ENCODE measurements at regions not wholly inside any gene's neighbourhood (a gene's known extent, or its start where the extent isn't known, plus 50 kb on each side); places are given as distances from the start of the nearest gene placed in this dataset.

GRCh38 chr1:81351864-81352263 lies 448.9 kb upstream of the ADGRL2 start:
- Histone ChIP-seq H3K27ac (replicated peaks) (no peak overlapping the region), H3K27me3 (ENCODE audit: insufficient read depth, poor library complexity, severe bottlenecking) (no peaks in the 10 kb centered on the region), H3K4me3 (replicated peaks; ENCODE audit: insufficient read depth, low read length) (no peak overlapping the region)
- no peak for DNase-seq (ENCODE audit: low read depth in 1 of 2, low spot score in 1 of 2)
- TF ChIP-seq POLR2AphosphoS5 (IDR thresholded peaks at IDR 0.05; ENCODE audit: low read depth) (no peak), CTCF (IDR thresholded peaks at IDR 0.05; ENCODE audit: insufficient read depth, low read length) (no peak), REST (IDR thresholded peaks at IDR 0.05; ENCODE audit: insufficient replicate concordance, low read depth) (no peak), SPI1 (IDR thresholded peaks at IDR 0.05; ENCODE audit: borderline replicate concordance, low read depth) (no peak), GABPA (IDR thresholded peaks at IDR 0.05; ENCODE audit: low read depth) (no peak)

- Histone ChIP-seq H3K27me3 (ENCODE audit: insufficient read depth, poor library complexity, severe bottlenecking) (no peaks in the 10 kb centered on the region), H3K4me3 (replicated peaks; ENCODE audit: insufficient read depth, low read length) (no peak overlapping the region), H3K27ac (replicated peaks) (no peak overlapping the region)
- no peak for DNase-seq (ENCODE audit: low read depth in 1 of 2, low spot score in 1 of 2)
- TF ChIP-seq CTCF (IDR thresholded peaks at IDR 0.05; ENCODE audit: insufficient read depth, low read length) (no peak), REST (IDR thresholded peaks at IDR 0.05; ENCODE audit: insufficient replicate concordance, low read depth) (no peak), SPI1 (IDR thresholded peaks at IDR 0.05; ENCODE audit: borderline replicate concordance, low read depth) (no peak), GABPA (IDR thresholded peaks at IDR 0.05; ENCODE audit: low read depth) (no peak), POLR2AphosphoS5 (IDR thresholded peaks at IDR 0.05; ENCODE audit: low read depth) (no peak)
These were observed 451.4 kb upstream of the ADGRL2 start for GRCh38 chr1:81349194-81349965.

GRCh38 chr1:81345110-81345509 lies 455.6 kb upstream of the ADGRL2 start:
- Histone ChIP-seq H3K27me3 (ENCODE audit: insufficient read depth, poor library complexity, severe bottlenecking) (no peaks in the 10 kb centered on the region), H3K4me3 (replicated peaks; ENCODE audit: insufficient read depth, low read length) (no peak overlapping the region), H3K27ac (replicated peaks) (no peak overlapping the region)
- TF ChIP-seq POLR2AphosphoS5 (IDR thresholded peaks at IDR 0.05; ENCODE audit: low read depth) (no peak), CTCF (IDR thresholded peaks at IDR 0.05; ENCODE audit: insufficient read depth, low read length) (no peak), REST (IDR thresholded peaks at IDR 0.05; ENCODE audit: insufficient replicate concordance, low read depth) (no peak), GABPA (IDR thresholded peaks at IDR 0.05; ENCODE audit: low read depth) (no peak), SPI1 (IDR thresholded peaks at IDR 0.05; ENCODE audit: borderline replicate concordance, low read depth) (no peak)
- no peak for DNase-seq (ENCODE audit: low read depth in 1 of 2, low spot score in 1 of 2)
